HG02973 (cell line): ENCODE measurements at regions not wholly inside any gene's neighbourhood (a gene's known extent, or its start where the extent isn't known, plus 50 kb on each side); places are given as distances from the start of the nearest gene placed in this dataset.

ENCODE experiments used
- ATAC-seq: cut with Tn5 transposase; IDR thresholded peaks from one replicate; pipeline ENCODE4 v1.9.1; 2021; ENCODE audit warnings: moderate library complexity; ENCODE audit not compliant: unreplicated experiment

DNA sequence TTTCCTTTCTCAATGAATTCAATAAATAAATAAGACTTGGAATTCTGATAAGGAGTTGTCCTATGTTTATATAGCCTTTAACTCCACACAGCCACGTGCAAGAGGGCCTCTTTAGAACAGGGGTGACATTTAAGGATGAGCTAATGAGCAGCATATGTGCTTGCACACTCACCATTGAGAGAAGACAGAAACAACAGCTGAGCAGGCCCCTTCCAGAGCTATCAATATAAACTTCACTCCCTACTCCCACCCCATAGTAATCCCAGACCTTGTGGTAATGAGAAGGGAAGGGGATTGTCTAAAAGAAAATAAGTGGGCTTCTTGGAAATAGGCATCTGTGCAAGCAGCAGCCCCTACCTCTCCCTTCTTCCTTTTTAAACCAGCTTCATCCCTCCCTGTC, 176.0 kb downstream of the SEC16B start:
- no peak for ATAC-seq

DNA sequence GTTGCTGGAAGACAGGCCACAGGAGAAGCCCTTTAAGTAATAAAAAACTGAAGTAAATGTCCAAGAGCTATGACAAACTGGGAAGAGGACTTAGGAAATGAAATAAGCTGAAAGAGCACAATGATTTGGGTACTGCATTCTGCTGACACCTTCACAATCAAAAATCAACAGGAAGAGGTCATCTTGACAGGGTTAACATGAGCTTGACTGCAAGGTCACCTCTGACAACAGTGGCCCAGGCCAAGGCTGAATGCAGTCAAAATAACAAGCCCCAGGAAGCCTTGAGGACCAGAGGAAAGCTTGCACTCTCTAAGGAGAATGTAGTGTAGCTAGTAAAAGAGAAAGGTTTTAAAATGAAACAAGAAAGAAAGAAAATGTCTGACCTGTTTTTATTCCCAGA, 179.3 kb downstream of the SEC16B start:
- no peak for ATAC-seq

DNA sequence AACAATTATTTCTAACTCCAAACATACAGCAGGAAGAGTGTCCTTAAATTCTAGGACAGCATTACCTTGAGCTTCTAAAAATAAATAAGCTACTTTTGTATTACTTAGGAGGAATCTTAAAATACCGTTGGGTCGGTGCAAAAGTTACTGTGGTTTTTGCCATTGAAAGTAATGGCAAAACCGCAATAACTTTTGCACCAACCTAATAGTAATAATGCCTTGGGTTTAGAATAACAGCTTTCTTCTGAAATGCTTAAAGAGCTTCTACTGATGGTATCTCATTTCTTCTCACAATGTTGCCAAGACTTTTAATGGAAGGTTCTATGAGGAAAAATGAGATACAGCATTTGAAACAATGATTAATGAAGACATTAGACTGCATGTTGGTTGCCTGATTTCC, 179.9 kb downstream of the SEC16B start:
- ATAC-seq, result no peak

DNA sequence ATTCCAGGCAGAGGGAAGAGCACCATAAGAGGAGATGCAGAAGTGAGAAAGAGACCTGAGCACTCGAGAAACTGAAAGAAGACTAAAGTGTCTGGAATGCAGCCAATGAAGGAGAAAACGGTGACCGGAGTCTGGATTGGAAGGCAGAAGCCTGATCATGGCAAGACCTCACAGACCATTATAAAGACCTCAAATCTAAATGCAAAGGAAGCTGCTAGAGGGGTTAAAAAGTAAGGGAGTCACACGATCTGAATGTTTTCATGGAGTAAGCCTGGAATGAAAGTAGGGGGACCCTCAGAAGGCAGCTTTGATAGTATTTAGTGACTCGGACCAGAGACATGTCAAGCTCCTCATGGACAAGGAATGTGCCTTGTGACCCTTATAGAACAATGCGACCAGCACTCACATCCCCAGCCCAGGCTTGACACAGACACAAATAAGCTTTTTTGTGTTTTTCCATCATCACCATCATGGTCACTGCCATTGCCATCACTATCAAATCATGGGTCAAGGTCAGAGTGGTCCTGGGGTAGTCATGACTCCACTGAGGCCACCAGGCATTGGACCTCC, 183.6 kb downstream of the SEC16B start:
- ATAC-seq, result no peak

DNA sequence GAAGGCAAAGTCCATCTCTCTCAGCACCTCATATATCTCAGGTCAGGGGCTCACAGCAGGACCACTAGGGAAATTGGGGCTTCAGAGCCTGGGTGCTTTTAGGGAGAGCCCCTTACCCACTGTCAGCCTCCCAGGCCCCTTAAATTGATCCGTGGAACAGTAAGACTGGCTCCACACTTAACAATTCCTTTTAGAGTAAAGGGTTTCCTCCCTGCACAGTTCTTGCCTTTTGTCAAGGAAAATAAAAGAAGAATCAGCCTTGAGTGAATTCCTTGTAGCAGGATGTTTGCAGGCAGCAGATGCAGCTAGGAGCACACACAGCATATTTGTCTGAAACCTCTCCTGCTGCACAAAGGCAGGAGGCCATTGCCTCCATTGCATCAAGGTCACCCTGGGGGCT, 184.9 kb downstream of the SEC16B start:
- ATAC-seq, result no peak

DNA sequence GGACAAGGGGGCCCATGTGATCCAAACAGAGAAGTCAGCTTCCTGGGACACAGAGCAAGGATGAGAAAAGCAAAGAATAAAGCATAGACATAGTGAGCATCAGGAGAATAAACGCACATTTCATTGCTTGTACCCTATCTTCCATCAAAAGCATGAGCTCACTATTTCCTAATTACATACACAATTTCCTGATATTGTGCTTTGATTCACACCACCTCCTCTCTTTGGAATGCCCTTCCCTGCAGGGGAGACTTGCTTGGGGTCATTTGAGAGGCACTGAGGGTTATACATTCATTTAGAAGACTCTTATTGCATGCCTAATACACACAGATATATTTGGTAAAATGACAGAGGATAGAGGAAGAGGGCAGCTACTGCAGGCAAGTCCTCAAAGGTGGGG, 185.4 kb downstream of the SEC16B start:
- no peak for ATAC-seq

DNA sequence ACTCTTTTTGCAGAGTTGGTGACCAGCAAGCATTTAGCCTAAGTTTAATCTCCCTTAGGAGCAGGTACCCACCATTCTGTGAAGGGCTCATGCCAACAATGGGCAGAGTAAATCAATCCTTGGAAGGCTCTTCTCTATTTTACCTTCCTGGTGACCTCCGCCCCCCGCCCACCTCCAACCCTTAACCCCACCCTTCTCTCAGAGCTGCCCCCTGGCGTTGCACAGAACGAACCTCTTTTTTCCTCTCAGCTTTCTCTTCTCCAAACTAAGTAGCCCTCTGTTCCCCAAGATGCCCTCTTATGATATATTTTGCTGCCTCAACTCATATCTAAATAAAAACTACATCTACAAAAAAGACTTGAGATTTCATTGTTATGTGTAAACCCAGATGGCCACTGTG, 186.8 kb downstream of the SEC16B start:
- no peak for ATAC-seq

DNA sequence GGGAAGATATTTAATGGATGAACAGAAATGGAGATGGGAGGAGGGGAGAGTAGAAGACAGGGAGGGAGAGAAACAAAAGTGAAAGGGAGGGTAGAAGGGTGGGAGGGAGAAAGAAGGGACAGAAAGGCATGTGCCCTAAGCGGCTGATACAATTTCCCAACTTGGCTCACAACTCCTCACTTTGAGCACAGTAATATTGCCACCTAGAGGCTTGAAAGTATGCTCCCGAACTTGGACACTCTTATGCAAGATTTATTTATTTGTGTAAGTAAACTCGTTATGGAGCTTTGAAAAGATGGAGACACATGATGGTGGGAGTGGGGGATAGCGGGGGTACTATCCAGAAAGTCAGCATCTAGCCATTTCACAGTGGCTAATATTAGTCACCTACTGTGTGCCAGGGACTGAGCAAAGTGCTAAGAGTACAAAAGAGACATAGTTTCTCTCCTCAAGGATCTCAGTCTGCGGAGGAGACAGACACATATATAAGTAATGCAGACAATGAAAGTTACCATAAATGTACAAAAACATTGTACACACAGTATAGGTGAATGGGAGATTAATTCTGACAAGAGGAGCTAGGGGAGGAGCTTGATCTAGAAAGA, 189.7 kb downstream of the SEC16B start:
- ATAC-seq, result no peak

DNA sequence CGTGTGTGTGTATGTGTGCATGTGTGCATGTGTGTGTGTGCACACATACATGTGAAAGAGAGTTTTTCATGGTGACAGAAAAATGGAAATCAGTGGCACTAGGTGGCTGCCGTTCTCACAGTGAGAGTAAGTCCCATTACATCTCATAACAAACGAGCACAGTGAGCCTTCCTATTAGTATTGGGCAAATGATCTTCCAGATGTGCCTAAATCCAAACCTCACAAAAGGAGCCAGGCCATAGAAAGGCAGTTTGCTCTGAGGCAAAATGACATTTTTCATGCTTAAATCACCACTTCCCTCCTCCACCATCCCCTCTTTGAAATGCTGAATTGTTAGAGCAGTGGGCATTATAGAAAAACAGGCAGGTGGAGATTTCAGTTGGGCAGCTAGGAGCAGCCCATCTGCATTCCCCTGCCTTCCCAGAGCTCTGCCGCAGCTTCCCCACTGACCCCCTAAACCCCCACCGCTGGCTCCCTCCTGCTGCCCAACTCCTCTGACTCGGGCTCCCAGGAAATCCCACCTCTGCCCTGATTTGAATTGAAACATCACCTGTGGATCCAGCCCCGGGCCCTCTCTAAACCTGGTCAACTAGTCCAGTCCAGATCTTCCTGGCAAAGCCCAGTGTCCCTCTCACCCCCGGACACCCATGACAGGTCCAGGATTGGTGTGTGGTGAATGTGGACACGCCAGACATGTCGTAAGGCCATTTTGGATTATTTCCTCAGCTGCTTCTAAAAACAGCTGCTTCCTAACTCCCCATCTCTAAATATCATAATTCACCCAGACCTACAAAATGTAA, 190.5 kb downstream of the SEC16B start:
- ATAC-seq, result no peak

DNA sequence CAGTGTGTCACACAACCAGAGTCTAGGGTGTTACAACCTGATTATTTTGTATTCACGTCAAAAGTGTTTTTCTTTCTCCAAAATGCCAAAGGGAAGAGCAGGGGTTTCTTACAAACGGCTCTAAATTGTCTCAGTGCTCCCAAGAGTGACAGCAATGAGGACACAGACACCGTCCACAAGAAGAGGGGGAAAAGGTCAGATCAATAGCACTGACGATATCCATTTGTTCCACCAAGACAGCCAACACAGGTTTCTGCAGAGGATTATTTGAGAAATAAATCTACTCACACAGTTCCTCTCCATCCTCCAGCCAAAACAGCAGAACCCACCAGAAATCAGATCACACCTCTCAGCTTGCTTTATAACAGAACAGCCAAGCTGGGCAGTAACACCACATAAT, 193.9 kb downstream of the SEC16B start:
- no peak for ATAC-seq

DNA sequence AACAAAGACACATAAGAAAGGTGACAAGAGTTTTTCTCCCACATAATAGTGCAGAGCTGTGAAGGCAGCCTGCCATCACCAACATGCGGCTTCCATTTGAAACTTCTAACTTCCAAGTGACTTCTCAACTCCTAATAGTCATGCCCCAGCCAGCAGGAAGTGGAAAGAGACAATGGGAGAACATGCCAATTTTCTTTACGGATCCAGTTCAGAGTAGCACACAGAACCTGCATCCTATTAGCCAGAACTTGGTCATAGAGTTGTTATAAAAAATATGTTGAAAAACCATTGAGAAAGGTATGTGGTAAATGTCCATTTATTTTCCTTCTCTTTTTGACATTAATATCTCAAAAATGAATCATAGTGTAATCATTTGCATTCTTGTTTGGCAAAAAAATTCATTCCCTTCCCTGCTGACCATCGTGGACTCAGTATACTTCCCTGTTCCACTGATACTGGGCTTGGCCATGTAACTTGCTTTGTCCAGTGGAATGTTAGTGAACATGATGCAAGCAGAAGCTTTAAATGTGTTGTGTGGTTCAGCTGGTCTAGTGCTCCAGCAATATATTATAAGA, 197.4 kb downstream of the SEC16B start:
- no peak for ATAC-seq

DNA sequence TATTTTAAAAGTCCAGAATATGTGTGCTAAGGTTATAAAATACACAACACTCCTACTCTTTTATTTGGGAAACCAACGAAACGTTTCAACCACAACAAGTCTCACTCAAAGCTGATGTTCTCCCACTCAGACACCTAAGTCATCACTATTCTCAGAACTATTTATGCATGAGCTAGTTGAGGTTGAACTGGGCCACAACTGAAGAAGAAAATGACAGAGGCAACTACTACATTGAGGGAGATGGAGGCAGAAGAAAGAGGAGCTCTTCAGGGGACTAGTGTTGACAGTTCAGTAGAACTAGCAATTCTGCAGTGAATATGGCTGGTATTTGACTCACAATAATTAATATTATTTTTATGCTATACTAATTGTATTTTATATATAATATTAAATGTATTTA, 198.2 kb downstream of the SEC16B start:
- no peak for ATAC-seq

DNA sequence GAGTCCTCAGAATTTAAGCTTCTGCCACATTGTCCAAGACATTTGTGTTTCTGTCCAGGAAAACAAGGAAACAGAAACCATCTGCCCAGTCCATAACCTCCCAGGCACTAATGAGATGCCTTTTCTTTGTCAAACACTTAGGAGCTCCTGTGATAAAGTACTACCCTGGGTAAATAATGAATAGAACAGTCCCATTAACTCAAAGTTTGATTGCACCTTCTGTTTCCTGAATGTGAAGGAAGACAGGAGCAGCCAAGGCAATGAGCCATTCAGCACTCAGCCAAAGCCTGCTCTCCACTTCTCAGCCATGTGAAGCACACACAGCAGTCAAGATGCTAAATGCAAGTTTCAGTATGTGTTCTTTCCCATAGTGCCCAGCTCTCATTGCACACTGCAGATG, 199.8 kb downstream of the SEC16B start:
- no peak for ATAC-seq

DNA sequence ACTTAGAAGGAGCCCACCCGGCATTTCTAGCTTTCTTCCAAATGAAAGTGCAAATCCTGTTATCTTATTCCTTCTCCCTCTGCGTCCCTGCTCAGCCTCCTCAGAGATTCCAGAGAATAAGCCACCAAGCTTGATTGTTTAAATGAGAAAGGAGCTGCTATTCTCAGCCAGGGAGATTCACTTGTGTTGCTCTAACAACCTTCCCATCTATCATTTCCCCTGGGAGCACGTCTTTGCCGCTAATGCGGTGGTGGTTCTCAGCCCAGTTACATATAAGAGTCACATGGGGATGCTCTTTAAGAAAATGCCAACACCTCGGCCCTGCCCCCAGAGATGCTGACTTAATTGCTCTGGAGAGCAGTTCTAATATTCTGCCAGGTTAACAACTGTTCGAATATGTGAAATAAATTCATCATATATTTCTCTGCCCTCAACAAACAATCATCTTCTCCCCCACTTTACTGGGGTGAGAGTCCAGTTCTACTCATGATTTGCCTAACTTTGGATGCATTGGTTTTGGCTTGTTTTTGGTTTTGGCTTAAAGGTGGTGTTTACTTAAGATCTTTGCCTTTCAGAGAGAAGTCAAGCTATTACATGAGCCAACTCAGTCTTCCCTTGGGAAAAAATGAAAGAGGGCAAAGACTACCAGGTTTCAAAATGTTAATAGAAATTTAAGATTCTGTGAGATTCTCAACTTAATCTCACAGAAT, 213.9 kb downstream of the SEC16B start:
- ATAC-seq, result no peak

DNA sequence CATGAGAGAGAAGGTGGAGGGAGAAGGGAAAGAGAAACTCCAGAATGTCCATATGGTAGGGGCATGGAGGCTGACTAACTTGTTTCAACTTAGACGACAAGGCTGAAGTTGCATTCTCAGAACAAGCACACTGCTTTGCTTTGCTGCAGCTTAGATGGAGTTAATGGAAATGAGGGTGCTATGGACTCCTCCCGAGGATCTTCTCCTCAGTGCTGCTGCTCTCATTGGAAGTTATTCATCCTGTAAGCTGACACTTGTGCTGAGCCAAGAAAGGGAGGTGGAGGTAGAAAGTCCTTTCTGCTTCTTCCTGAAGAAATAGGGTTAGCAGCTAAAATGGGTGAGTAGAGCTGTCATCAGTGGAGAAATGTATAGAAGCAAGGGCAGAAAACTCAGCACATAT, 215.3 kb downstream of the SEC16B start:
- ATAC-seq, result no peak

DNA sequence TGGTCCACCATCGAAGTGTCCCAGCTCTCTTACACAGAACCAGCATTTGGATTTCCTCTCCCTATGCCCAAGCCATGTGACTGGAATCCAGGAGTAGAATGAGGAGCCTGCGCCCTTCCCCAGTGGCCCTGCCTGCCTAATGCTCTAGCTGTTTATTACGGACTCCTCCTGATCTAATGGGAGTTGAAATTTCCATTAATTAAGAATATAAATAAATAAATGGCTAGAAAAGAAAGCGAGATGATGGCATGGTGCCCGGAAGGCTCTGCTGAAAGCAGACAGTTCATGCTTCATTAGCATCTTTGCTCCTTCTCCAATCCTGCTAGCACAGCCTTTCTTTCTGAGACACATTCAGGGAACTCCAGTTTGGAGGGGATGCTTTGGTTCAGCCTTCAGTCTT, 216.2 kb downstream of the SEC16B start:
- no peak for ATAC-seq

DNA sequence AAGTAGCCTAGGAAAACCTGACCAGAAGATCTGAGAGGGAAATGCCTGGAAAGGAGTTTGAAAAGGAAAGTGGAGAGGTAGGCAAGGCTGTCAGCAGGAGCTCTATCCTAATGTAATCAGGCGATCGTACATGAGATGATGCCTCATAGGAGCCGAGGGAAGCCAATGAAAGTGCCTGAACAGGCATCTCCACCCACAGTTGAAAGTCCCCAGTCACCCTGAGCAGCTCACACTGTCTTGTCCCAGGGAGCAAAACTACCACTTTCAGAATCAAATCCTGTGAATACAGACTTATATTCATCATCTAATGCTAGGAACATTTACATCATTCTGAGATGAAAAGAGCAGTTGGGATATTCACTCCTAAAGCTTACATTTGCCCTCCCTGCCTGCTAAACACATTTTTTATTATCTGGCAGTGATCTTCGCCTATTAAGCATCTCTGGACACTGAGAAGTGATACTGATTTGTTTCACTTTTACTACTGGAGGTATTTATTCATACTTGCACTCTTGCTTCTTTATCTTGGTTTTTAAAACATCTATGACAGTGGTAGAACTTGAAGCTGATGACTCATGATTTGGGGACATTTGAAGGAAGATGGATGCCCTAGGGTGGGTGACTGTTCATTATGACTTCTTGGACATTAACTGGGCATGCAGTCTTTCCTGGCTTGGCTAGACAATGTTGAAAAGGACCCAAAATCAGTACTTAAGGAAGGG, 221.6 kb downstream of the SEC16B start:
- ATAC-seq, result peak; percentile 61

DNA sequence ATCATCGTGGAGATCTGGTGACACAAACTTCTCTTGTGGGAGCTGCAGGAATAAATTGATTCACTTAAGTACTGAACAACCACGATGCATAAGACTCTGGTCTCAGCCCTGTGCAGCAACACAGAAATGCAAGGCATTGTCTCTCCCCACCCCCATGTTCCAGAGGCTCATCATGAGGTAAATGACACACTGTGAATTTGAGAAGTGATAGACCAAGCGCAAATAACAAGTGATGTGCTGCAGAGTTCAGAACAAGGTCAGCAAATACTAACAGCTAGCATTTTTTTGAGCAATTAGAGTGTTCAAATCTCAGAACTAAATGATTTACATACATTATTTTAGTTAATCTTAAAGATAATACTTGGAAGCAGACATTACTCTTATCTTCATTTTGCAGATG, 223.7 kb downstream of the SEC16B start:
- no peak for ATAC-seq

DNA sequence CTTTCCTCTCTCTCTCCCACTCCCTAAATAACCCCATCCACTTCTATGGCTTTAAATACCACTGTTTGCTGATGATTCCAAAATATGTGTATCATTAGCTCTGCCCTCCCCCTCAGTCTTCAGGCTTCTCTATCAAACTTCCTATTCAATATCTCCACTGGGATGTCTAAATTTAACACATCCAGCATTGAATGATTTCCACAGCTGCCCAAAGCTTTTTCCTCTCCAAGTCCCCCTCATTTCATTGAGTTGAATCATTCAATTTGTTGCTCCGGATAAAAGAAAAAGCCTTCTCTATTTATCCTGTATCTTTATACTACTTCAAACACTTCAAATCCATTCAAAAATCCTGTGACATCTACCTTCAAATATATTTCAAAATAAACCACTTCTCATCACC, 225.0 kb downstream of the SEC16B start:
- no peak for ATAC-seq

DNA sequence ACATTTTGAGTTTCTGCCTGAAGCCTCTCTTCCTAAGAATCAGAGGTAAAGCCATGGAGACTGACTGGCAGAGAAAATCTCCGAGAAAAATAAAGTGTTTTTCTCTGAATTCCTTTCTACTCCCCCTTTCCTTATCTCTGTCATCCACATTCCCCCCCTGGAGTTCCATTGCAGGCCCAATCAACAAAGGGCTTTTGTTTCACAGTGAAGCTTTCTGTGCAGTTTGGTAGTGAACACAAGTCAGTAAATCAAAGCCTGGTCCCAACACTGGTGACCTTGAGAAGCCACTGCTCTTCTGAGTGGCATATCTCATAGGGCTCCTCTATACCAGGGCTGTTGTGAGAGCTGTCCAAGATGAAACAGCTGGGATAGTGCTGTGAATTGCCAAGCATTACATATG, 228.4 kb downstream of the SEC16B start:
- no peak for ATAC-seq

DNA sequence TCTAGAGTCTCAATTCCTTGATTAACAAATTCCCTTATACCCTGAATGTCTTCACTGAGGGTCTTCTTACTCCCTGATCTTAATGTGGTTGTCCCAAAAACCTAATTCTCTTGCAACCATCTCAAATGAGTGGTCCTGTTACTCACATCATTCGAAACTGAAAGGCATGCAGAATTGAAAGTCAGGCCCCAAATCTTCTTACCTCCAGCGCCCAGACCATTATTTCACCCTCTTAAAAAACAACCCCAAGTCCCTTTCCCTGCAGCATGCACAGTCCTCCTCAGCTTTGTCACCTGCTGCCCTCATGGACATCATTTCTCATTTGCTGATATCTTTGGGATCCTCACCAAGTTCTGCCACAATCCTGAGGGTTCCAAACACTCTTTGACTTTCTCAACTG, 230.1 kb downstream of the SEC16B start:
- ATAC-seq, result no peak
